ENCODE measurements at regions not wholly inside any gene's neighbourhood (a gene's known extent, or its start where the extent isn't known, plus 50 kb on each side); places are given as distances from the start of the nearest gene placed in this dataset.

DNA sequence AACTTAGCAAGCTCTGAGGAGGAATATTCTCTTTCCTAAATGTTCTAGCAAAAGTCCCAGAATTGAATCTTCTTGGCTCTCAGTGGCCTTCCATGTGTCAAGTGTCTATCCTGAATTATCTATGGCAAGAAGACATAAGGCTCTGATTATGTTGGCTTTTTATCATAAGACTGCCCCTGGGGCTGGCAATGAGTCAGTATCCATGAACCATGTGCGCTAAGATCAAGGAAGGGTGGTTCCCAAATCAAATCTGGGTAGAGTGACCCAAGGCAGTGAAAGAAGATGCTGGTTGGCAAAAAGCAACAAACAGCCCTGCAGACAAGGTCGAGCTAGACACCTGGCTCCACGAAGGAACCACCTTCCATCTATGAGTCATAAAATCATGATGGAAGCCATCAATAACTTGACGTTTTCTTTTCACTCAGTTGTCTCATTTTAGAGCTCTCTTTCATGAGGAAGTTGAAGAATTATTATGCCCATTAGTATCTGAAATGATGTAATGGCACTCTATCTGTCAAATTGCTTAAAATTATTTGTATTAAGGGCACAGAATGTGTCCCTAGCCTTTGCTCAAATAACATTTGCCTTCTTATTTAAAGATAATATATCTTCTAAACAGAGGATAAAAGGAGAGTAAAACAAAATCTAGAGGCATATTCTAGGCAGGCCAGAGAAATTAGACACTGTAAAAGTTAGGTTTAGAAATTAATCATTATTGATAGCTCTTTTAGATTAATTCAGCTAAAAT lies 657.7 kb upstream of the GOT2 start:
- Histone ChIP-seq H3K27me3 (ENCODE audit: insufficient read depth, low read depth, low read length) (no peaks in the 10 kb centered on the region), H4K20me1 (ENCODE audit: insufficient read depth) (no peaks in the 10 kb centered on the region), H2AFZ (ENCODE audit: low read depth, low read length) (no peak overlapping the region), H3K9ac (ENCODE audit: low read length) (no peak overlapping the region), H3K79me2 (replicated peaks; ENCODE audit: insufficient read depth, low read length) (no peaks in the 10 kb centered on the region), H3K9me2 (ENCODE audit: insufficient read depth, low read length) (no peaks in the 10 kb centered on the region), H3K36me3 (ENCODE audit: insufficient read depth, low read length) (no peaks in the 10 kb centered on the region), H3K4me2 (ENCODE audit: low read length) (no peak overlapping the region), H3F3A (ENCODE audit: insufficient read depth, low read length, poor library complexity, severe bottlenecking) (no peaks in the 10 kb centered on the region), H3K27ac (ENCODE audit: low read length) (no peak overlapping the region), H3K9me3 (ENCODE audit: low read length) (no peaks in the 10 kb centered on the region), H3K4me3 (ENCODE audit: low read length) (no peak overlapping the region)
- TF ChIP-seq EP300 (conservative IDR thresholded peaks at IDR 0.05; ENCODE audit: poor library complexity, severe bottlenecking) = peak; percentile 23
- TF ChIP-seq, protein P1, sequence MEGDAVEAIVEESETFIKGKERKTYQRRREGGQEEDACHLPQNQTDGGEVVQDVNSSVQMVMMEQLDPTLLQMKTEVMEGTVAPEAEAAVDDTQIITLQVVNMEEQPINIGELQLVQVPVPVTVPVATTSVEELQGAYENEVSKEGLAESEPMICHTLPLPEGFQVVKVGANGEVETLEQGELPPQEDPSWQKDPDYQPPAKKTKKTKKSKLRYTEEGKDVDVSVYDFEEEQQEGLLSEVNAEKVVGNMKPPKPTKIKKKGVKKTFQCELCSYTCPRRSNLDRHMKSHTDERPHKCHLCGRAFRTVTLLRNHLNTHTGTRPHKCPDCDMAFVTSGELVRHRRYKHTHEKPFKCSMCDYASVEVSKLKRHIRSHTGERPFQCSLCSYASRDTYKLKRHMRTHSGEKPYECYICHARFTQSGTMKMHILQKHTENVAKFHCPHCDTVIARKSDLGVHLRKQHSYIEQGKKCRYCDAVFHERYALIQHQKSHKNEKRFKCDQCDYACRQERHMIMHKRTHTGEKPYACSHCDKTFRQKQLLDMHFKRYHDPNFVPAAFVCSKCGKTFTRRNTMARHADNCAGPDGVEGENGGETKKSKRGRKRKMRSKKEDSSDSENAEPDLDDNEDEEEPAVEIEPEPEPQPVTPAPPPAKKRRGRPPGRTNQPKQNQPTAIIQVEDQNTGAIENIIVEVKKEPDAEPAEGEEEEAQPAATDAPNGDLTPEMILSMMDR (IDR thresholded peaks at IDR 0.05; ENCODE audit: poor library complexity, severe bottlenecking) = no peak

DNA sequence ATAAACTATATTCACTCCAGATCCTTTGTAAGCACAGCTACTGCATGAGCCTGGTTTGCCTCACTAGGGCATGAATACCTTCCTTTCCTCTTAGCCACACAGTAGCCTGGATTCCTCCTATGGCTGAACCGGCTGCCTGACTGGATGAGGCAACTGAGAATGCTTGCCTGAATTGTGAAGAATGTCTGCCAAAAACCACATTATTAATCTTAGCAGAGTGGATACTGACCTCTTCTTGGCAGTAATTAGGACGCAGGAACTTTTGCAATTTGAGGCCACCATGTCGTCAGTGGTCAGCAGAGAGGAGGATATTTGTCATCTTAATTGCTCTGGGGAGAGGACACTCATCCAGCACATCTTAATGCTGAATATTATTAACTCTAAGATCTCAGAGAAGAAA lies 651.8 kb upstream of the GOT2 start:
- no peak for TF ChIP-seq EZH2 (IDR thresholded peaks at IDR 0.05; ENCODE audit: borderline replicate concordance, insufficient read depth, low read length, poor library complexity, severe bottlenecking)
- no peak for TF ChIP-seq EP300 (conservative IDR thresholded peaks at IDR 0.05; ENCODE audit: poor library complexity, severe bottlenecking)
- no peak for TF ChIP-seq POLR2AphosphoS5 (IDR thresholded peaks at IDR 0.05)
- TF ChIP-seq RAD21 (conservative IDR thresholded peaks at IDR 0.05) = no peak
- TF ChIP-seq TAF1 (IDR thresholded peaks at IDR 0.05; ENCODE audit: low read depth) = no peak
- TF ChIP-seq, protein P2, sequence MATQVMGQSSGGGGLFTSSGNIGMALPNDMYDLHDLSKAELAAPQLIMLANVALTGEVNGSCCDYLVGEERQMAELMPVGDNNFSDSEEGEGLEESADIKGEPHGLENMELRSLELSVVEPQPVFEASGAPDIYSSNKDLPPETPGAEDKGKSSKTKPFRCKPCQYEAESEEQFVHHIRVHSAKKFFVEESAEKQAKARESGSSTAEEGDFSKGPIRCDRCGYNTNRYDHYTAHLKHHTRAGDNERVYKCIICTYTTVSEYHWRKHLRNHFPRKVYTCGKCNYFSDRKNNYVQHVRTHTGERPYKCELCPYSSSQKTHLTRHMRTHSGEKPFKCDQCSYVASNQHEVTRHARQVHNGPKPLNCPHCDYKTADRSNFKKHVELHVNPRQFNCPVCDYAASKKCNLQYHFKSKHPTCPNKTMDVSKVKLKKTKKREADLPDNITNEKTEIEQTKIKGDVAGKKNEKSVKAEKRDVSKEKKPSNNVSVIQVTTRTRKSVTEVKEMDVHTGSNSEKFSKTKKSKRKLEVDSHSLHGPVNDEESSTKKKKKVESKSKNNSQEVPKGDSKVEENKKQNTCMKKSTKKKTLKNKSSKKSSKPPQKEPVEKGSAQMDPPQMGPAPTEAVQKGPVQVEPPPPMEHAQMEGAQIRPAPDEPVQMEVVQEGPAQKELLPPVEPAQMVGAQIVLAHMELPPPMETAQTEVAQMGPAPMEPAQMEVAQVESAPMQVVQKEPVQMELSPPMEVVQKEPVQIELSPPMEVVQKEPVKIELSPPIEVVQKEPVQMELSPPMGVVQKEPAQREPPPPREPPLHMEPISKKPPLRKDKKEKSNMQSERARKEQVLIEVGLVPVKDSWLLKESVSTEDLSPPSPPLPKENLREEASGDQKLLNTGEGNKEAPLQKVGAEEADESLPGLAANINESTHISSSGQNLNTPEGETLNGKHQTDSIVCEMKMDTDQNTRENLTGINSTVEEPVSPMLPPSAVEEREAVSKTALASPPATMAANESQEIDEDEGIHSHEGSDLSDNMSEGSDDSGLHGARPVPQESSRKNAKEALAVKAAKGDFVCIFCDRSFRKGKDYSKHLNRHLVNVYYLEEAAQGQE (IDR thresholded peaks at IDR 0.05; ENCODE audit: borderline replicate concordance) = no peak
- TF ChIP-seq, protein P1 (IDR thresholded peaks at IDR 0.05; ENCODE audit: poor library complexity, severe bottlenecking) = no peak
- TF ChIP-seq SMC3 (conservative IDR thresholded peaks at IDR 0.05; ENCODE audit: poor library complexity) = no peak
- TF ChIP-seq MXI1 (conservative IDR thresholded peaks at IDR 0.05; ENCODE audit: poor library complexity, severe bottlenecking) = no peak
- no peaks in the 10 kb centered on the region for H3F3A ChIP-seq (ENCODE audit: insufficient read depth, low read length, poor library complexity, severe bottlenecking)
- no peaks in the 10 kb centered on the region for H3K27me3 ChIP-seq (ENCODE audit: insufficient read depth, low read depth, low read length)
- no peaks in the 10 kb centered on the region for H3K79me2 ChIP-seq (replicated peaks; ENCODE audit: insufficient read depth, low read length)
- H3K36me3 ChIP-seq (ENCODE audit: insufficient read depth, low read length) = no peaks in the 10 kb centered on the region
- no peak overlapping the region for H3K4me2 ChIP-seq (ENCODE audit: low read length)
- no peak overlapping the region for H2AFZ ChIP-seq (ENCODE audit: low read depth, low read length)
- H3K9me3 ChIP-seq (ENCODE audit: low read length) = no peaks in the 10 kb centered on the region
- no peak overlapping the region for H3K27ac ChIP-seq (ENCODE audit: low read length)
- no peaks in the 10 kb centered on the region for H4K20me1 ChIP-seq (ENCODE audit: insufficient read depth)
- H3K9ac ChIP-seq (ENCODE audit: low read length) = no peak overlapping the region
- H3K9me2 ChIP-seq (ENCODE audit: insufficient read depth, low read length) = no peaks in the 10 kb centered on the region
- no peak overlapping the region for H3K4me3 ChIP-seq (ENCODE audit: low read length)

All from neural cell (in vitro differentiated cells).